GM23338 (cell line): ENCODE measurements at regions not wholly inside any gene's neighbourhood (a gene's known extent, or its start where the extent isn't known, plus 50 kb on each side); places are given as distances from the start of the nearest gene placed in this dataset.

Experiments
- ATAC-seq: fragments of 200-7000 bp; cut with Tn5 transposase; 3 replicates; pipeline ENCODE4 v1.9.1; 2020
- DNase-seq: peaks from one replicate; pipeline ENCODE4 v3.0.0-alpha.2; 2015; ENCODE audit warnings: low spot score
- H2AFZ ChIP-seq: fragments of 200-600 bp; sonication (generic); 2 replicates; pipeline ENCODE4 v1.8.0; 2016; ENCODE audit warnings: antibody characterized with exemption, mild to moderate bottlenecking, moderate library complexity
- H3F3A ChIP-seq: fragments of 200-600 bp; sonication (generic); replicated peaks from 2 replicates; pipeline ENCODE4 v1.8.0; 2017; ENCODE audit warnings: antibody characterized with exemption, mixed run types, low read depth
- H3K27ac ChIP-seq: fragments of 200-600 bp; sonication (generic); 2 replicates; pipeline ENCODE4 v1.6.1; 2016; ENCODE audit warnings: low read depth
- H3K27me3 ChIP-seq: fragments of 200-600 bp; sonication (generic); 2 replicates; pipeline ENCODE4 v1.8.0; 2016; ENCODE audit warnings: mild to moderate bottlenecking, mixed run types, moderate library complexity; ENCODE audit not compliant: insufficient read depth
- H3K36me3 ChIP-seq: fragments of 200-600 bp; sonication (generic); 2 replicates; pipeline ENCODE4 v1.8.0; 2016; ENCODE audit warnings: mild to moderate bottlenecking; ENCODE audit not compliant: insufficient read depth
- H3K4me1 ChIP-seq: fragments of 200-600 bp; sonication (generic); 2 replicates; pipeline ENCODE4 v1.8.0; 2016; ENCODE audit warnings: mild to moderate bottlenecking, moderate library complexity; ENCODE audit not compliant: insufficient read depth
- H3K4me2 ChIP-seq: fragments of 200-600 bp; sonication (generic); 2 replicates; pipeline ENCODE4 v1.7.1; 2017; ENCODE audit warnings: mixed run types
- H3K4me3 ChIP-seq: fragments of 200-600 bp; sonication (generic); 2 replicates; pipeline ENCODE4 v1.6.1; 2016; ENCODE audit warnings: mixed run types
- H3K79me2 ChIP-seq: fragments of 200-600 bp; sonication (generic); replicated peaks from 2 replicates; pipeline ENCODE4 v1.8.0; 2017; ENCODE audit warnings: mild to moderate bottlenecking; ENCODE audit not compliant: insufficient read depth
- H3K9me2 ChIP-seq: fragments of 200-600 bp; sonication (generic); 2 replicates; pipeline ENCODE4 v1.8.0; 2017; ENCODE audit not compliant: insufficient read depth
- H4K20me1 ChIP-seq: fragments of 200-600 bp; sonication (generic); replicated peaks from 2 replicates; pipeline ENCODE4 v1.8.0; 2017; ENCODE audit warnings: mild to moderate bottlenecking; ENCODE audit not compliant: insufficient read depth
- H3K27ac Mint-ChIP-seq: 2 replicates; pipeline ENCODE4 v1.8.0; 2020; ENCODE audit warnings: inconsistent platforms, mild to moderate bottlenecking, moderate library complexity, mixed read lengths
- H3K27me3 Mint-ChIP-seq: 3 replicates; pipeline ENCODE4 v1.8.0; 2022; ENCODE audit warnings: low read depth, mild to moderate bottlenecking, moderate library complexity, mixed read lengths, inconsistent platforms; ENCODE audit not compliant: insufficient read depth, poor library complexity
- H3K36me3 Mint-ChIP-seq: 3 replicates; pipeline ENCODE4 v1.8.0; 2021; ENCODE audit warnings: low read depth, mild to moderate bottlenecking, inconsistent platforms, moderate library complexity, mixed read lengths
- H3K4me1 Mint-ChIP-seq: 3 replicates; pipeline ENCODE4 v1.8.0; 2020; ENCODE audit warnings: mild to moderate bottlenecking, inconsistent platforms, mixed read lengths
- H3K4me3 Mint-ChIP-seq: 3 replicates; pipeline ENCODE4 v1.8.0; 2021; ENCODE audit warnings: moderate library complexity, mild to moderate bottlenecking, inconsistent platforms, mixed read lengths
- H3K9me3 Mint-ChIP-seq: 3 replicates; pipeline ENCODE4 v1.8.0; 2020; ENCODE audit warnings: moderate library complexity, mild to moderate bottlenecking, inconsistent platforms, mixed read lengths
- CREB1 ChIP-seq: fragments of 250-450 bp; sonication (Bioruptor Pico); IDR thresholded peaks from 2 replicates; pipeline ENCODE4 v1.5.0; 2020; ENCODE audit warnings: low read depth, mild to moderate bottlenecking, moderate library complexity
- ETS1 ChIP-seq: IDR thresholded peaks from 2 replicates; pipeline ENCODE4 v1.6.1; 2016; ENCODE audit warnings: antibody characterized with exemption
- EZH2 ChIP-seq: fragments of 200-600 bp; sonication (generic); IDR thresholded peaks from one replicate; pipeline ENCODE4 v1.8.0; 2017; ENCODE audit warnings: antibody characterized with exemption, mild to moderate bottlenecking, low read depth; ENCODE audit not compliant: unreplicated experiment
- EZH2phosphoT487 ChIP-seq: fragments of 200-600 bp; sonication (generic); IDR thresholded peaks from one replicate; pipeline ENCODE4 v1.8.1; 2018; ENCODE audit warnings: antibody characterized with exemption; ENCODE audit not compliant: unreplicated experiment
- JUNB ChIP-seq: IDR thresholded peaks from one replicate; pipeline ENCODE4 v1.6.1; 2016; ENCODE audit warnings: antibody characterized with exemption; ENCODE audit not compliant: unreplicated experiment
- NANOG ChIP-seq: IDR thresholded peaks from 2 replicates; pipeline ENCODE4 v1.6.1; 2016; ENCODE audit warnings: antibody characterized with exemption, borderline replicate concordance
- POLR2AphosphoS5 ChIP-seq: IDR thresholded peaks from 2 replicates; pipeline ENCODE4 v1.6.1; 2016; ENCODE audit warnings: antibody characterized with exemption, low read depth
- REST ChIP-seq: IDR thresholded peaks from one replicate; pipeline ENCODE4 v1.6.1; 2018; ENCODE audit warnings: antibody characterized with exemption; ENCODE audit not compliant: unreplicated experiment
- STAT1 ChIP-seq: IDR thresholded peaks from one replicate; pipeline ENCODE4 v1.6.1; 2016; ENCODE audit warnings: antibody characterized with exemption; ENCODE audit not compliant: unreplicated experiment
- ZNF114 ChIP-seq: fragments of 250-450 bp; sonication (Bioruptor Pico); IDR thresholded peaks from 2 replicates; pipeline ENCODE4 v1.5.0; 2020; ENCODE audit warnings: mild to moderate bottlenecking, moderate library complexity
- ZNF331 ChIP-seq: fragments of 250-450 bp; sonication (Bioruptor Pico); IDR thresholded peaks from 2 replicates; pipeline ENCODE4 v1.5.0; 2020; ENCODE audit warnings: low read depth, mild to moderate bottlenecking, moderate library complexity
- ZNF462 ChIP-seq: fragments of 250-450 bp; sonication (Bioruptor Pico); IDR thresholded peaks from 2 replicates; pipeline ENCODE4 v1.5.0; 2020; ENCODE audit warnings: mild to moderate bottlenecking, moderate library complexity
- TF ChIP-seq, protein P1 (sequence below), 2 experiments: fragments of 200-600 bp in 1 of 2; sonication (generic) in 1 of 2; conservative IDR thresholded peaks; 2 replicates each; pipeline versions ENCODE4 v1.5.1 to v1.6.1; 2016 to 2017; ENCODE audit warnings: antibody characterized with exemption in 2 of 2, low read depth in 2 of 2, mild to moderate bottlenecking in 2 of 2, moderate library complexity in 1 of 2

- Mint-ChIP-seq H3K4me3 (no peak overlapping the region), H3K36me3 (no peaks in the 10 kb centered on the region), H3K9me3 (no peaks in the 10 kb centered on the region; the same call in 2 of the 3 replicates), H3K27me3 (no peaks in the 10 kb centered on the region), H3K27ac (no peak overlapping the region), H3K4me1 (peaks cover 29% of the 10 kb centered on the region)
- no peak for DNase-seq
- no peaks in the 10 kb centered on the region for H3K9me2 ChIP-seq
- H2AFZ ChIP-seq: no peak overlapping the region
- TF ChIP-seq, protein P1, sequence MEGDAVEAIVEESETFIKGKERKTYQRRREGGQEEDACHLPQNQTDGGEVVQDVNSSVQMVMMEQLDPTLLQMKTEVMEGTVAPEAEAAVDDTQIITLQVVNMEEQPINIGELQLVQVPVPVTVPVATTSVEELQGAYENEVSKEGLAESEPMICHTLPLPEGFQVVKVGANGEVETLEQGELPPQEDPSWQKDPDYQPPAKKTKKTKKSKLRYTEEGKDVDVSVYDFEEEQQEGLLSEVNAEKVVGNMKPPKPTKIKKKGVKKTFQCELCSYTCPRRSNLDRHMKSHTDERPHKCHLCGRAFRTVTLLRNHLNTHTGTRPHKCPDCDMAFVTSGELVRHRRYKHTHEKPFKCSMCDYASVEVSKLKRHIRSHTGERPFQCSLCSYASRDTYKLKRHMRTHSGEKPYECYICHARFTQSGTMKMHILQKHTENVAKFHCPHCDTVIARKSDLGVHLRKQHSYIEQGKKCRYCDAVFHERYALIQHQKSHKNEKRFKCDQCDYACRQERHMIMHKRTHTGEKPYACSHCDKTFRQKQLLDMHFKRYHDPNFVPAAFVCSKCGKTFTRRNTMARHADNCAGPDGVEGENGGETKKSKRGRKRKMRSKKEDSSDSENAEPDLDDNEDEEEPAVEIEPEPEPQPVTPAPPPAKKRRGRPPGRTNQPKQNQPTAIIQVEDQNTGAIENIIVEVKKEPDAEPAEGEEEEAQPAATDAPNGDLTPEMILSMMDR (conservative IDR thresholded peaks at IDR 0.05; ENCODE audit: low read depth in 2 of 2): no peak
- TF ChIP-seq ZNF331 (CRISPR knock-in tag) (no peak), ZNF462 (CRISPR knock-in tag) (no peak), ETS1 (no peak), NANOG (no peak), EZH2phosphoT487 (no peak), CREB1 (CRISPR knock-in tag) (no peak), POLR2AphosphoS5 (no peak), ZNF114 (CRISPR knock-in tag) (no peak), STAT1 (no peak), EZH2 (no peak), JUNB (no peak), REST (no peak)
- no peaks in the 10 kb centered on the region for H3F3A ChIP-seq
- no peak overlapping the region for H3K27ac ChIP-seq
- peaks cover 28% of the 10 kb centered on the region for H3K4me1 ChIP-seq
- H3K27me3 ChIP-seq: no peaks in the 10 kb centered on the region
- no peak overlapping the region for H3K4me3 ChIP-seq
- no peak overlapping the region for H3K4me2 ChIP-seq
- no peak for ATAC-seq
- no peaks in the 10 kb centered on the region; the same call in 1 of the 2 replicates for H3K36me3 ChIP-seq
- H3K79me2 ChIP-seq: no peaks in the 10 kb centered on the region
- no peaks in the 10 kb centered on the region for H4K20me1 ChIP-seq
These were observed 389.3 kb upstream of the ATP11B start for GRCh38 chr3:182404031-182404430.
